ENCODE measurements at regions not wholly inside any gene's neighbourhood (a gene's known extent, or its start where the extent isn't known, plus 50 kb on each side); places are given as distances from the start of the nearest gene placed in this dataset.

GRCh38 chrX:25717122-25717521 is 421.0 kb upstream of the MAGEB18 start:
- FAIRE-seq (no peak), DNase-seq (ENCODE audit: extremely low read depth in 1 of 4, low spot score in 3 of 4) (no peak), ATAC-seq (no peak)
- intact Hi-C loops (cut with micrococcal nuclease) (no loop called here), in situ Hi-C loops (cut with MboI) (no loop called here)
- H4K20me1 ChIP-seq (replicated peaks; ENCODE audit: control insufficient read depth, insufficient read depth, low read length), result no peaks in the 10 kb centered on the region
- H3K9me3 ChIP-seq (replicated peaks; ENCODE audit: control insufficient read depth, insufficient read depth, low read depth, low read length), result no peaks in the 10 kb centered on the region
- no peaks in the 10 kb centered on the region for H3K79me2 ChIP-seq (ENCODE audit: control insufficient read depth, insufficient read depth, low read length)
- no peaks in the 10 kb centered on the region for H3K27me3 ChIP-seq (ENCODE audit: control insufficient read depth in 2 of 2, insufficient read depth in 2 of 2, low read length in 2 of 2)
- ChIA-PET CTCF (ENCODE audit: low intra/inter-chr PET ratio) (no interaction called here), POLR2A (no interaction called here)
- no TSS peak for BruUV-seq (replicated peaks)
- WGBS (ENCODE audit: insufficient coverage, low coverage, missing lambda C conversion rate), result 0% methylated on average over 2 of the region's 2 CpGs
- H2AFZ ChIP-seq (ENCODE audit: low read depth, low read length), result no peak overlapping the region
- no peak overlapping the region for H3K4me2 ChIP-seq (ENCODE audit: insufficient read depth, low read length)
- no peak for TF ChIP-seq ESRRB (CRISPR knock-in tag; IDR thresholded peaks at IDR 0.05; ENCODE audit: borderline replicate concordance)
- TF ChIP-seq BRD9 (IDR thresholded peaks at IDR 0.05; ENCODE audit: low read depth, partially characterized antibody), result no peak
- TF ChIP-seq ZNF77 (CRISPR knock-in tag; IDR thresholded peaks at IDR 0.05), result no peak
- TF ChIP-seq CAMTA2 (CRISPR knock-in tag; conservative IDR thresholded peaks at IDR 0.05), result no peak
- TF ChIP-seq DACH1 (IDR thresholded peaks at IDR 0.05; ENCODE audit: partially characterized antibody), result no peak
- no peak for TF ChIP-seq ZNF445 (CRISPR knock-in tag; IDR thresholded peaks at IDR 0.05; ENCODE audit: low read depth)
- TF ChIP-seq ATF4 (CRISPR knock-in tag; IDR thresholded peaks at IDR 0.05), result no peak
- TF ChIP-seq, protein P1, sequence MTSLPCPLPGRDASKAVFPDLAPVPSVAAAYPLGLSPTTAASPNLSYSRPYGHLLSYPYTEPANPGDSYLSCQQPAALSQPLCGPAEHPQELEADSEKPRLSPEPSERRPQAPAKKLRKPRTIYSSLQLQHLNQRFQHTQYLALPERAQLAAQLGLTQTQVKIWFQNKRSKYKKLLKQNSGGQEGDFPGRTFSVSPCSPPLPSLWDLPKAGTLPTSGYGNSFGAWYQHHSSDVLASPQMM (CRISPR knock-in tag; IDR thresholded peaks at IDR 0.05), result no peak
- H3K4me3 ChIP-seq, result no peak overlapping the region
- no peaks in the 10 kb centered on the region for H3K9me1 ChIP-seq (ENCODE audit: control insufficient read depth, insufficient read depth, low read length)
- no peak overlapping the region for H3K9ac ChIP-seq (ENCODE audit: insufficient read depth in 1 of 2, low read depth in 2 of 2, low read length in 2 of 2)
- H3K27ac ChIP-seq (ENCODE audit: extremely low read depth, low read depth, low read length), result no peak overlapping the region
- H3K36me3 ChIP-seq (ENCODE audit: control insufficient read depth, insufficient read depth, low read length), result no peaks in the 10 kb centered on the region
- H3K4me1 ChIP-seq (replicated peaks in 1 of 2; ENCODE audit: control insufficient read depth in 2 of 2, insufficient read depth in 2 of 2, low read length in 2 of 2), result no peaks in the 10 kb centered on the region

Measured in K562 (cell line).